H1 (cell line): ENCODE measurements at regions not wholly inside any gene's neighbourhood (a gene's known extent, or its start where the extent isn't known, plus 50 kb on each side); places are given as distances from the start of the nearest gene placed in this dataset.

Source experiments
- CBX5 ChIP-seq: fragments of 300-800, 300-1000 bp; sonication (generic); IDR thresholded peaks from 2 replicates; pipeline ENCODE4 v1.7.1; 2016; ENCODE audit warnings: antibody characterized with exemption, low read length, low read depth
- CEBPB ChIP-seq: IDR thresholded peaks from 2 replicates; pipeline ENCODE4 v1.6.1; 2012; ENCODE audit warnings: low read depth, low read length
- EP300 ChIP-seq, 2 experiments: IDR thresholded peaks; 1 replicate in 1 of 2; 2 replicates in 1 of 2; pipeline ENCODE4 v1.6.1; 2011 to 2012; ENCODE audit warnings: low read depth in 2 of 2, low read length in 2 of 2, mild to moderate bottlenecking in 2 of 2, borderline replicate concordance in 1 of 2, inconsistent platforms in 1 of 2, moderate library complexity in 1 of 2
- EZH2 ChIP-seq: fragments of 200-600 bp; sonication (generic); IDR thresholded peaks from 2 replicates; pipeline ENCODE4 v1.7.1; 2012; ENCODE audit warnings: low read depth, mild to moderate bottlenecking, moderate library complexity, low read length, inconsistent platforms; ENCODE audit not compliant: severe bottlenecking
- NANOG ChIP-seq: IDR thresholded peaks from 2 replicates; pipeline ENCODE4 v1.6.1; 2011; ENCODE audit warnings: low read length, low read depth, mild to moderate bottlenecking, inconsistent platforms; ENCODE audit not compliant: insufficient read depth, poor library complexity, severe bottlenecking
- POLR2AphosphoS5 ChIP-seq: IDR thresholded peaks from 2 replicates; pipeline ENCODE4 v1.6.1; 2011; ENCODE audit warnings: low read depth, low read length
- RFX5 ChIP-seq: IDR thresholded peaks from 2 replicates; pipeline ENCODE4 v1.6.1; 2011; ENCODE audit warnings: low read depth, low read length, improper control_type of control experiment, borderline replicate concordance
- SIN3A ChIP-seq, 2 experiments: IDR thresholded peaks in 1 of 2; conservative IDR thresholded peaks in 1 of 2; 2 replicates each; pipeline ENCODE4 v1.6.1; 2011 to 2012; ENCODE audit warnings: low read length in 2 of 2, improper control_type of control experiment in 1 of 2, low read depth in 1 of 2, mild to moderate bottlenecking in 1 of 2
- SIRT6 ChIP-seq: IDR thresholded peaks from one replicate; pipeline ENCODE4 v1.7.1; 2012; ENCODE audit warnings: low read length, inconsistent platforms
- SP4 ChIP-seq: IDR thresholded peaks from 2 replicates; pipeline ENCODE4 v1.6.1; 2012; ENCODE audit warnings: low read length, inconsistent platforms
- SUZ12 ChIP-seq: fragments of 200-600 bp; sonication (generic); IDR thresholded peaks from 2 replicates; pipeline ENCODE4 v1.6.1; 2012; ENCODE audit warnings: mild to moderate bottlenecking, inconsistent platforms, low read length, moderate library complexity, mixed read lengths
- TAF1 ChIP-seq: IDR thresholded peaks from 2 replicates; pipeline ENCODE4 v1.6.1; 2011; ENCODE audit warnings: mild to moderate bottlenecking, low read depth, low read length
- TF ChIP-seq, protein P1 (sequence below): IDR thresholded peaks from 2 replicates; pipeline ENCODE4 v1.6.1; 2012; ENCODE audit warnings: inconsistent platforms
- TF ChIP-seq, protein P2 (sequence below), 3 experiments: IDR thresholded peaks; 1 replicate in 2 of 3; 2 replicates in 1 of 3; pipeline versions ENCODE4 v1.5.1 to v1.6.1; 2011; ENCODE audit warnings: low read length in 3 of 3, mild to moderate bottlenecking in 3 of 3, inconsistent platforms in 2 of 3, low read depth in 1 of 3, moderate library complexity in 1 of 3; ENCODE audit not compliant: insufficient read depth in 1 of 3; ENCODE audit errors: control extremely low read depth in 1 of 3

DNA sequence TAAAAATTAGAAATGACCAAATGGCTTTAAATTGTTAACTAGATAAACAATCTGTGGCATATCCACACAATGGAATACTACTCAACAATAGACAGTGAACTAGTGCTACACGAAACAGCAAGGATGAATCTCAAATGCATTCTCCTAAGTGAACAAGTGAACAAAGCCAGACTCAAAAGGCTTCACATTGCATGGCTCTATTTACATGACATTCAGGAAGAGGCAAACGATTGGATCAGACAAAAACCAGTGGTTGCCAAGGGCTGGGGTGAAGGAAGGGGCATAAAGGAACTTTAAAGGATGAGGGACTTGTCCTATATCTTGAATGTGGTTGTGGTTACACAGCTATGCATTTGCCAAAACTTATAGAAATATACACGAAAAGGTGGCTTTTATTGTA is 184.3 kb downstream of the RPIA start:
- TF ChIP-seq RFX5 (peak; percentile 46; the same call in 1 of the 2 replicates), SUZ12 (no peak), CBX5 (no peak), SIRT6 (no peak), EZH2 (no peak), CEBPB (no peak), SP4 (no peak), SIN3A (conservative IDR thresholded peaks at IDR 0.05 in 1 of 2, IDR thresholded peaks at IDR 0.05 in 1 of 2; ENCODE audit: low read depth in 1 of 2, low read length in 2 of 2) (no peak), TAF1 (no peak), POLR2AphosphoS5 (no peak), EP300 (IDR thresholded peaks at IDR 0.05; ENCODE audit: borderline replicate concordance in 1 of 2, low read depth in 2 of 2, low read length in 2 of 2) (no peak), NANOG (no peak)
- TF ChIP-seq, protein P1, sequence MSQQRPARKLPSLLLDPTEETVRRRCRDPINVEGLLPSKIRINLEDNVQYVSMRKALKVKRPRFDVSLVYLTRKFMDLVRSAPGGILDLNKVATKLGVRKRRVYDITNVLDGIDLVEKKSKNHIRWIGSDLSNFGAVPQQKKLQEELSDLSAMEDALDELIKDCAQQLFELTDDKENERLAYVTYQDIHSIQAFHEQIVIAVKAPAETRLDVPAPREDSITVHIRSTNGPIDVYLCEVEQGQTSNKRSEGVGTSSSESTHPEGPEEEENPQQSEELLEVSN, result no peak
- TF ChIP-seq, protein P2, sequence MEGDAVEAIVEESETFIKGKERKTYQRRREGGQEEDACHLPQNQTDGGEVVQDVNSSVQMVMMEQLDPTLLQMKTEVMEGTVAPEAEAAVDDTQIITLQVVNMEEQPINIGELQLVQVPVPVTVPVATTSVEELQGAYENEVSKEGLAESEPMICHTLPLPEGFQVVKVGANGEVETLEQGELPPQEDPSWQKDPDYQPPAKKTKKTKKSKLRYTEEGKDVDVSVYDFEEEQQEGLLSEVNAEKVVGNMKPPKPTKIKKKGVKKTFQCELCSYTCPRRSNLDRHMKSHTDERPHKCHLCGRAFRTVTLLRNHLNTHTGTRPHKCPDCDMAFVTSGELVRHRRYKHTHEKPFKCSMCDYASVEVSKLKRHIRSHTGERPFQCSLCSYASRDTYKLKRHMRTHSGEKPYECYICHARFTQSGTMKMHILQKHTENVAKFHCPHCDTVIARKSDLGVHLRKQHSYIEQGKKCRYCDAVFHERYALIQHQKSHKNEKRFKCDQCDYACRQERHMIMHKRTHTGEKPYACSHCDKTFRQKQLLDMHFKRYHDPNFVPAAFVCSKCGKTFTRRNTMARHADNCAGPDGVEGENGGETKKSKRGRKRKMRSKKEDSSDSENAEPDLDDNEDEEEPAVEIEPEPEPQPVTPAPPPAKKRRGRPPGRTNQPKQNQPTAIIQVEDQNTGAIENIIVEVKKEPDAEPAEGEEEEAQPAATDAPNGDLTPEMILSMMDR (IDR thresholded peaks at IDR 0.05; ENCODE audit: control extremely low read depth in 1 of 3, insufficient read depth in 1 of 3, low read depth in 1 of 3, low read length in 3 of 3), result no peak
